Suprapubic skin (tissue), 4 donors: ENCODE measurements at regions not wholly inside any gene's neighbourhood (a gene's known extent, or its start where the extent isn't known, plus 50 kb on each side); places are given as distances from the start of the nearest gene placed in this dataset.

Experiments used
- DNase-seq, 2 donors: peaks; one replicate each; pipeline ENCODE4 v3.0.0-alpha.2; 2019; ENCODE audit warnings: low spot score in 2 of 2
- H3K27ac ChIP-seq: fragments of 200-600 bp; sonication (generic); one replicate; pipeline ENCODE4 v1.5.1; 2019
- H3K27me3 ChIP-seq: fragments of 200-600 bp; sonication (generic); one replicate; pipeline ENCODE4 v1.5.1; 2019
- H3K36me3 ChIP-seq: fragments of 200-600 bp; sonication (generic); one replicate; pipeline ENCODE4 v1.5.1; 2019
- H3K4me1 ChIP-seq: fragments of 200-600 bp; sonication (generic); one replicate; pipeline ENCODE4 v1.5.1; 2019
- H3K4me3 ChIP-seq: fragments of 200-600 bp; sonication (generic); one replicate; pipeline ENCODE4 v1.5.1; 2019; ENCODE audit warnings: mild to moderate bottlenecking
- H3K9me3 ChIP-seq: fragments of 200-600 bp; sonication (generic); one replicate; pipeline ENCODE4 v1.5.1; 2019
- EP300 ChIP-seq: sonication (generic); formaldehyde crosslinking; IDR thresholded peaks from one replicate; pipeline ENCODE4 v1.6.1; 2017; ENCODE audit warnings: antibody characterized with exemption
- POLR2A ChIP-seq, 2 donors: fragments of 450-650 bp; IDR thresholded peaks; one replicate each; pipeline ENCODE4 v1.6.1; 2017; ENCODE audit warnings: antibody characterized with exemption in 2 of 2, mild to moderate bottlenecking in 2 of 2, moderate library complexity in 2 of 2
- POLR2AphosphoS5 ChIP-seq, 3 donors: sonication (generic); formaldehyde crosslinking; IDR thresholded peaks; one replicate each; pipeline ENCODE4 v1.6.1; 2017; ENCODE audit warnings: antibody characterized with exemption in 3 of 3
- WGBS: methylation state at CpG from one replicate; pipeline ENCODE4 v1.1.5; 2018; 5-methylcytosine and 5-hydroxymethylcytosine counted together
- TF ChIP-seq, protein P1 (sequence below), 2 donors: fragments of 200-600 bp in 1 of 2; fragments of 450-650 bp in 1 of 2; sonication (generic) in 1 of 2; IDR thresholded peaks; one replicate each; pipeline ENCODE4 v1.5.1; 2016 to 2019; ENCODE audit warnings: antibody characterized with exemption in 2 of 2, mild to moderate bottlenecking in 1 of 2, moderate library complexity in 1 of 2

DNA sequence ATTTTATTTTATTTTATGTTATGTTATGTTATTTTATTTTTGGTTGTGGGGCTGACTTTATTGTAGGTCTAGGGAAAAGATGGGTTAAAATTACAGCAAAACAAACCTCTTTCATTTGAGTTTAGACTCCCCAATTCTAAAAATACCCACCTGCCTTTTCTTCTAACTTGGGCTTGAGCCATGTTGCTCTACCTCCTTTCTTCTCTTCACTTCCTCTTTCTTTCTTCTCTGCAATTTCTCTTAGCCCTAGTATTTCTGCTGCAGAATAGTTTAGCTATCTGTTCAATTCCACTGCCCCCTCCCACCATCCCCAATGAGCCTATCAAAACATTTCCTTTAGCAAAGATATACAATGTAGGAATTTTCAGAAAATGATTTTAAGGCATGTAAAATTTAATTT lies 653.3 kb downstream of the ARAP2 start:
- TF ChIP-seq EP300 = no peak
- Histone ChIP-seq H3K27ac (no peak overlapping the region), H3K27me3 (no peaks in the 10 kb centered on the region), H3K4me3 (no peak overlapping the region), H3K4me1 (no peaks in the 10 kb centered on the region), H3K36me3 (no peaks in the 10 kb centered on the region), H3K9me3 (no peaks in the 10 kb centered on the region)
- no peak for DNase-seq

DNA sequence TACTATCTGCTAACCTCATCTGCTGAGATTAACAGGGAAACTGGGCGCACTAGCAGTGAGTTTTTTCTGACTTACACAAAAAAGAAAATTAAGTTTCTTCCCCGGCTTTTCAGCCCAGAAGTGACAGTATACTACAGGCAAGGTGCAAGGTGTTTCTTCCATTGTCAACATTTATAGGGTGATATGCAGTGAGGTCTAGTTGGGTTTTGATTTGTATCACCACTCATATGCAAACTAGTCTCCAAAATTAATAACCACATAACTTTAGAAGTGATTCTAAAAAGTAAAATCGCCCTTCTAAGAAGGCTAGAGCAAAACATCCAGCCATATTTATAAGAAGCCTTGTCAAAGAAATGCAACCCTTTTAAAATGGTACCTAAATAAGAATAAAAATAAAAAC lies 640.1 kb downstream of the ARAP2 start:
- H3K36me3 ChIP-seq = no peaks in the 10 kb centered on the region
- 85% methylated on average over 3 of the region's 3 CpGs for WGBS
- TF ChIP-seq EP300 = no peak

DNA sequence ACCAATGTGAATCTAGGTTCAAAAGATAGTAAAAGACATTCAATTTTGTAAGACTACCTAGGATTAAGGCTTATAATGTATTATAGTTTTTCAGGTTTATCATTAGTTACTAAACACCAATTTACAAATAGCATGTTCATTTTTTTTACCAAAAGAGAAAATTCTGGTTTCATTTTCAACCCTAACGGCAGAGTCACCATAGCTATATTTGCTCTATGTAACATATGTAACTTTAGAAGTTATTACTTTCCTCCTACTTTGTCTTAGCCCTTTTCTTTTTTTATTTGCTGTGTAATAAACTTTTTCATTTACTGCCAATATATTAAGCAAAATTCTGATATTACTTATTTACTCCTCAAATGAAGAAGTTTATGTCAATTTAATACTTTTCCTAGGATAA lies 639.6 kb downstream of the ARAP2 start:
- Histone ChIP-seq H3K4me1 (no peaks in the 10 kb centered on the region), H3K36me3 (no peaks in the 10 kb centered on the region), H3K9me3 (no peaks in the 10 kb centered on the region), H3K27me3 (no peaks in the 10 kb centered on the region), H3K27ac (no peak overlapping the region), H3K4me3 (no peak overlapping the region)
- TF ChIP-seq POLR2A (IDR thresholded peaks at IDR 0.05) (no peak), EP300 (no peak)
- TF ChIP-seq, protein P1, sequence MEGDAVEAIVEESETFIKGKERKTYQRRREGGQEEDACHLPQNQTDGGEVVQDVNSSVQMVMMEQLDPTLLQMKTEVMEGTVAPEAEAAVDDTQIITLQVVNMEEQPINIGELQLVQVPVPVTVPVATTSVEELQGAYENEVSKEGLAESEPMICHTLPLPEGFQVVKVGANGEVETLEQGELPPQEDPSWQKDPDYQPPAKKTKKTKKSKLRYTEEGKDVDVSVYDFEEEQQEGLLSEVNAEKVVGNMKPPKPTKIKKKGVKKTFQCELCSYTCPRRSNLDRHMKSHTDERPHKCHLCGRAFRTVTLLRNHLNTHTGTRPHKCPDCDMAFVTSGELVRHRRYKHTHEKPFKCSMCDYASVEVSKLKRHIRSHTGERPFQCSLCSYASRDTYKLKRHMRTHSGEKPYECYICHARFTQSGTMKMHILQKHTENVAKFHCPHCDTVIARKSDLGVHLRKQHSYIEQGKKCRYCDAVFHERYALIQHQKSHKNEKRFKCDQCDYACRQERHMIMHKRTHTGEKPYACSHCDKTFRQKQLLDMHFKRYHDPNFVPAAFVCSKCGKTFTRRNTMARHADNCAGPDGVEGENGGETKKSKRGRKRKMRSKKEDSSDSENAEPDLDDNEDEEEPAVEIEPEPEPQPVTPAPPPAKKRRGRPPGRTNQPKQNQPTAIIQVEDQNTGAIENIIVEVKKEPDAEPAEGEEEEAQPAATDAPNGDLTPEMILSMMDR (IDR thresholded peaks at IDR 0.05) = no peak
- 82% methylated on average over 1 of the region's 1 CpG for WGBS
- no peak for DNase-seq

More for the DNA sequence above, 640.1 kb downstream of the ARAP2 start:
- no peaks in the 10 kb centered on the region for H3K4me1 ChIP-seq
- no peak for DNase-seq
- no peak overlapping the region for H3K27ac ChIP-seq
- no peaks in the 10 kb centered on the region for H3K9me3 ChIP-seq
- no peak overlapping the region for H3K4me3 ChIP-seq
- no peaks in the 10 kb centered on the region for H3K27me3 ChIP-seq

DNA sequence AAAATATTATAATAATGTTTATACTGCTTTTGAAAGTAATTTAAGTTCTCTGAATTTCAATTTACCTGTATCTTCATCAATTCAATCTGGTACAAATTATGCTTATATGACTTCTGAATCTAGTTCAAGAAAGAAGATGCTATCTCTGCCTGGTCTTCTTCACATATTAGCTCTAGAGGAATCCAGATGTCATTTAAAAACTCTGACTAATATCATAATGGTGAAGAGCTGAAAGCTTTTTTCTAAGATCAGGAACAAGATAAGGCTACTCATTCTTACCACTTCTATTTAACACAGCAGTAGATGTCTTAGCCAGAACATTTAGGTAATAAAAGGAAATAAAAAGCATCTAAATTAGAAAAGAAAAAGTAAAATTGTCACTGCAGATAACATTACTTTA lies 636.1 kb downstream of the ARAP2 start:
- TF ChIP-seq, protein P1 (IDR thresholded peaks at IDR 0.05) = no peak
- no peak for TF ChIP-seq POLR2AphosphoS5 (IDR thresholded peaks at IDR 0.05)
- Histone ChIP-seq H3K4me3 (no peak overlapping the region), H3K27me3 (no peaks in the 10 kb centered on the region), H3K27ac (no peak overlapping the region), H3K9me3 (no peaks in the 10 kb centered on the region), H3K36me3 (no peaks in the 10 kb centered on the region), H3K4me1 (no peaks in the 10 kb centered on the region)
- no peak for DNase-seq

DNA sequence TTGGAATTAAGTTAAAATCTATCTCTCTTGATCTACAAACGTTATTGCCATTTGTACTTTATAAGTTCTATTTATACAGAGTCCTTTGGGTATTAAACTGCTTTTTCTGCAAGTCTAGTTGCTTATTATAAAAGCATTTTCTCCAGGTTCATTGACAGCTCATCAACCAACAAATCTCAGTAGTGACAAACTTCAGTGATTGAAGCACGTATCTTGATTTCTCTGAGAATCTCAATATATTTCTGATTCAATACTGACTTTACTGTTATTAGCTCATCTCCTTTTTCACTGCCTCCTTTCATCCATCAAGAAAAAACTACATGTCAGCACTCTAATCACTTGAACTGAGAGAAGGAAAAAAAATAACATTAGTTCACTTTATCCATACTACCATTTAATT lies 630.2 kb downstream of the ARAP2 start:
- H3K9me3 ChIP-seq = no peaks in the 10 kb centered on the region

DNA sequence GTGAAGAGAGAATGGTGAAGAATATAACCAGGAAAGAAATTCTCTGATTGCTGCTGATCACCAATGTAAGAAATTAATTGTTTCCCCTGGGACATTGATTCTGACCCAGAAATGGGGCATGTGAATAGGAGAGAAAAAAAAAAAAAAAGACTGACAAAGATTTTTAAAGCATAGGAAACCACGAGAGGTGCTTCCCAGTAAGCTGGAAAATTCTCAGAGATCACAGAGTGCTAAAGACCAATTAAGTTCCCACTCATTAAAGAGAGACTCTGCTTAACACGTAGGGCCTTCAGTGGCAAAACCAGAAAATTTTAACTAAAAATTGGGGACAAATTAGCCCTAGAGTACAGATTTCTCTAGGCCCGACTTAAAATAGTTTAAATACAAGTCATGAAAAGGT lies 604.4 kb downstream of the ARAP2 start:
- TF ChIP-seq EP300 (no peak), POLR2A (IDR thresholded peaks at IDR 0.05) (no peak), POLR2AphosphoS5 (IDR thresholded peaks at IDR 0.05) (no peak)
- TF ChIP-seq, protein P1 (IDR thresholded peaks at IDR 0.05) = no peak
- H3K27ac ChIP-seq = no peak overlapping the region
- 73% methylated on average over 3 of the region's 3 CpGs for WGBS
- H3K4me1 ChIP-seq = no peaks in the 10 kb centered on the region
- H3K27me3 ChIP-seq = no peaks in the 10 kb centered on the region
- no peaks in the 10 kb centered on the region for H3K36me3 ChIP-seq
- no peaks in the 10 kb centered on the region for H3K9me3 ChIP-seq
- DNase-seq = no peak
- H3K4me3 ChIP-seq = no peak overlapping the region

More for the DNA sequence above, 630.2 kb downstream of the ARAP2 start:
- H3K36me3 ChIP-seq = no peaks in the 10 kb centered on the region
- H3K27me3 ChIP-seq = no peaks in the 10 kb centered on the region
- no peak for DNase-seq
- no peak overlapping the region for H3K4me3 ChIP-seq
- H3K27ac ChIP-seq = no peak overlapping the region
- TF ChIP-seq POLR2A (IDR thresholded peaks at IDR 0.05) (no peak), POLR2AphosphoS5 (IDR thresholded peaks at IDR 0.05) (no peak), EP300 (no peak)
- TF ChIP-seq, protein P1 (IDR thresholded peaks at IDR 0.05) = no peak
- 60% methylated on average over 2 of the region's 2 CpGs for WGBS
- H3K4me1 ChIP-seq = no peaks in the 10 kb centered on the region
